LNCaP clone FGC (cell line): ENCODE measurements at regions not wholly inside any gene's neighbourhood (a gene's known extent, or its start where the extent isn't known, plus 50 kb on each side); places are given as distances from the start of the nearest gene placed in this dataset.

Source experiments
- DNase-seq: peaks from one replicate; pipeline ENCODE4 v3.0.0-alpha.2; 2011; ENCODE audit warnings: low read depth
- H3K4me3 ChIP-seq: 2 replicates; pipeline ENCODE4 v1.5.1; 2011; ENCODE audit warnings: mild to moderate bottlenecking, low read depth, low read length, control low read depth
- CTCF ChIP-seq: IDR thresholded peaks from 2 replicates; pipeline ENCODE4 v1.5.1; 2012; ENCODE audit warnings: mild to moderate bottlenecking; ENCODE audit not compliant: control insufficient read depth, insufficient read depth; ENCODE audit errors: extremely low read depth

GRCh38 chr13:80726868-80727267 lies 385.9 kb upstream of the SPRY2 start:
- DNase-seq = no peak

GRCh38 chr13:80721689-80722088 lies 380.8 kb upstream of the SPRY2 start:
- no peak for TF ChIP-seq CTCF
- H3K4me3 ChIP-seq = no peak overlapping the region
- no peak for DNase-seq

More at GRCh38 chr13:80726868-80727267, 385.9 kb upstream of the SPRY2 start:
- no peak overlapping the region for H3K4me3 ChIP-seq
- no peak for TF ChIP-seq CTCF

GRCh38 chr13:80718970-80719369 lies 378.0 kb upstream of the SPRY2 start:
- H3K4me3 ChIP-seq = no peak overlapping the region
- DNase-seq = no peak
- TF ChIP-seq CTCF = no peak

- TF ChIP-seq CTCF = no peak
- no peak for DNase-seq
- no peak overlapping the region for H3K4me3 ChIP-seq
These were observed 376.9 kb upstream of the SPRY2 start for GRCh38 chr13:80717776-80718175.

GRCh38 chr13:80716610-80717081 lies 375.7 kb upstream of the SPRY2 start:
- no peak for DNase-seq
- no peak overlapping the region for H3K4me3 ChIP-seq
- no peak for TF ChIP-seq CTCF

GRCh38 chr13:80712026-80712425 lies 371.1 kb upstream of the SPRY2 start:
- H3K4me3 ChIP-seq = no peak overlapping the region
- DNase-seq = no peak

More at GRCh38 chr13:80712026-80712425, 371.1 kb upstream of the SPRY2 start:
- no peak for TF ChIP-seq CTCF
